Retina (tissue), 1 donor: ENCODE measurements at regions not wholly inside any gene's neighbourhood (a gene's known extent, or its start where the extent isn't known, plus 50 kb on each side); places are given as distances from the start of the nearest gene placed in this dataset.

Experiments used
- DNase-seq: peaks from one replicate; pipeline ENCODE4 v3.0.0-alpha.2; 2016

DNA sequence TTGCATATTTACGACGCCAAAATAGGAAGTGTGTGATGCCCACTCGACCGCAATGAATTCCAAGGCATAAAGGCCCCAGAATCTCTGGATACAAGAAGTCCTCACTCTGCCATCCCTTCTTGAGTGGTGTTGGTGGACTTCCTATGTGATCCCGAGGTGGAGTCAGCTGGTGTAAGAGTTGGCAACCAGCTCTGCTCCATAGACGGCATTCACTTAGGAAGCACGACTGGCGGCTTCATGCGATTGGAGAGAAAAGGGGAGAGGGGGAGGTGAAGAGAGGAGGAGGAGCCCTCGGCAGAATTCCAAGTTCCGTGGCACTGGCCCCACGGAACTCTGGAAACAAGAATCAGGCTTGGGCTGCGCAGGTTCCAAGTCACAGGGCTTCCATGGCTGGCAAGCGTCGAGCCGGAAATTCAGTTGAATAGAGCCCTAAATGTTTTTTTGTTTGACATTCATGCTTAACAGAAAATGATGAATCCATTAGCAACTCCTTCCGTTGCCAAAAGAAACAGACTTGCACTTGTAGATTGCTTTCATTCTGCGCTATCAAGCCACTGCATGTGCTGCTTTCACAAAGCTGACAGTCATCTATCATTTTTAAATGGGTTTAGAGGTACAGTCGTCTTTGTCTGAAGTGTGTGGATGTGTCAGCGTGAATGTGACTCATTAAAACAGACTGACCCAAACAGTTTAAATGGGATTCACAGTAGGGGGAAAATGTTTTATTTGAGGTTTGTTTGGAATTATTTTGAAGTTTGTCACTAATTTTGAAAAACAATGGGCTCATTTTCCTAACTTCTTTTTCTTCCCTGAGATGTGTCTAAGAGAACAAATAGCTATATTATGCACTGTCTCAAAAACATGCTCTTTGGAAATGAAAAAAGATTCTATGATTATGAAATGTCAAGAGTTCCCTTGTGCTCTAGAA lies 428.3 kb upstream of the ATP11B start:
- DNase-seq: no peak

GRCh38 chr3:182366746-182367145 lies 426.6 kb upstream of the ATP11B start:
- DNase-seq: no peak

DNA sequence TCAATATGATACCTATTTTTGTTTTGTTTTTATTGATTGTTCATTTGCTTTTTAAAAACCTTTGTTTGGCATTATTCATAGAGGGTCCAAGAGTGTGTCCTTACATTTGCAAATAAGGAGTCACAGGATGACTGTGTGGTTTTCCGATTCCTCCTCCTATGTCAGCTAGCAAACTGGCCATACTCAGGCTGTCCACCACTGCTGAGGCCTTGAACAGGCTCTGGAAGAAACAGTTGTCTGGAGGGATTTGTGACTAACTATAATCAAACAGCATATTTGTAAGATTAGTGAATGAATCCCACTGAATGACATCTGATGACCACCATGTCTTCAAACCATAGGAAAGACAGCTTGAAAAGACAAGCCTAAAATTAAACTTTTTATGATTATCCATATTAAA lies 423.4 kb upstream of the ATP11B start:
- DNase-seq: no peak

DNA sequence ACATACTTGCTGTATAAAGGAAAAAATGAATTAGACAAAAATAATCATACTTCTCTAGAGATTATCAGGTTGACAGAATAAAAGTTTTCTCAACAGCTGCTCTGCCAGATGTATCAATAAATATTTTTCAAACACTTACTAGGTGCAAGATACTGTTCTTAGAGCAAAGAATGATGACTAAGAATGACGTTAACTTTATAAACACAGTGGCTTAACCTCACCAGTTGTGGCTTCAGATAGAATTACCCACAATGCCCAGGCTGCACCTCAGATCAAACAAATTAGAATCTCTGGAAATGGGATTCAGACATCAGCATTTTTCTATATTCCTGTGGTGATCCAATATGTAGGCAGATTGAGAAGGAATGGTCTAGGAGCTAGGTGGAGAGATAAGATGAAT lies 422.4 kb upstream of the ATP11B start:
- DNase-seq: no peak

DNA sequence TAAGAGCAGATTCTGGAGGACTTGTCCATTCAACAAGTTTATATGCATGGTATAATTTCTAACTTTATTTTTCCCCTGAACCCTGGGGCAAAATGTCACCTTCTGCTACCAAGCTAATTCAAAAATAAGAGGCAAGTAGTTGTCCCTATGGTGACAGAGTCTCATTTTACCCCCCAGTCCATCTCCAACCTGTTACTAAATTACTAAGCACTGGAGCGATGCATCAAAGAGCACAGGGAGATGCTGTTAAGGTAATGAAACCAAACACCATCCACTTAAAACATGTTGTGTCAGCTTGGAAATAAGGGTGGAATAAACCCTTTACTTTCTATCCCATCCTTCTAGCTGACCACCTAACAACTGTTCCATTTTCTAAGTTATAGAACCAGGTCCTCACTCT lies 417.4 kb upstream of the ATP11B start:
- no peak for DNase-seq

GRCh38 chr3:182382112-182382857 lies 411.0 kb upstream of the ATP11B start:
- DNase-seq: no peak

DNA sequence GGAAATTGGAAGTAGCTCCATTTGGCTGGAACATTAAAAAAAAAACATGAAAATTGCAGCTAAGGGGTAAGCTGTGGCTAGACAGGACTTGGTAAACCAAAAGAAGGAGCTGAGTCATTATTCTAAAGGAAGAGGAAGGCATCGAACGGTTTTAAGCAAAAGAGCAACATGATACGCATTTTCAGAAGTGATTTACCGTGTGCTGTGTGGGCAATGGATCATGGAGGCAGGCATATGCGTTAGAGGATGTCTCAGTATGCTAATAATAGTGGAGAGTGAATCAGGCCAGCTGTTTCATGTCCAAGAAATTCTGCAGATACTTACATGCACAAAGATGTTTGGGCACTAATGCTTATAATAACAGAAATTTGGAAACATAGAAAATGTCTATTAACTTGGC lies 409.1 kb upstream of the ATP11B start:
- DNase-seq: no peak

GRCh38 chr3:182385356-182385755 lies 407.9 kb upstream of the ATP11B start:
- peak; percentile 11 for DNase-seq

- no peak for DNase-seq
Measured at GRCh38 chr3:182388506-182388905, 404.8 kb upstream of the ATP11B start.

GRCh38 chr3:182389071-182389815 lies 404.1 kb upstream of the ATP11B start:
- DNase-seq: no peak

DNA sequence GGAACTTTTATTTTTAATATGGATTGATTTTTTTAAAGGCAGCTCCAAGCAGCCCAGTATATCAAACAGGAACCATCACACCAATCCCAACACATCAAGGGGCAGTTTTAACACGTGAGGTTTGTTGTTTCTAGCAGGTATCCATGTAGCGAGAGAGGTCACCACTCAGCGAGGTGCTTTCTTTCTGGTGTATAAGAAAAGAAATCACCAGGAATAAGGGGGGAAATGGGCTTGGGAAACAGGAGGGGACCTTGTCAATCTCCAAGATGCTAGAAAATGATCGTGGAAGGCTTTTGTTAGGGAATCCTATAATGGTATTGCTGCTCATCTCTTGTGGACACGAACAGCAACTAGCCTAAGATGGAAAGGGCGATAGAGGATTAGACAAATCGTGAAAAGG lies 402.9 kb upstream of the ATP11B start:
- DNase-seq: no peak

DNA sequence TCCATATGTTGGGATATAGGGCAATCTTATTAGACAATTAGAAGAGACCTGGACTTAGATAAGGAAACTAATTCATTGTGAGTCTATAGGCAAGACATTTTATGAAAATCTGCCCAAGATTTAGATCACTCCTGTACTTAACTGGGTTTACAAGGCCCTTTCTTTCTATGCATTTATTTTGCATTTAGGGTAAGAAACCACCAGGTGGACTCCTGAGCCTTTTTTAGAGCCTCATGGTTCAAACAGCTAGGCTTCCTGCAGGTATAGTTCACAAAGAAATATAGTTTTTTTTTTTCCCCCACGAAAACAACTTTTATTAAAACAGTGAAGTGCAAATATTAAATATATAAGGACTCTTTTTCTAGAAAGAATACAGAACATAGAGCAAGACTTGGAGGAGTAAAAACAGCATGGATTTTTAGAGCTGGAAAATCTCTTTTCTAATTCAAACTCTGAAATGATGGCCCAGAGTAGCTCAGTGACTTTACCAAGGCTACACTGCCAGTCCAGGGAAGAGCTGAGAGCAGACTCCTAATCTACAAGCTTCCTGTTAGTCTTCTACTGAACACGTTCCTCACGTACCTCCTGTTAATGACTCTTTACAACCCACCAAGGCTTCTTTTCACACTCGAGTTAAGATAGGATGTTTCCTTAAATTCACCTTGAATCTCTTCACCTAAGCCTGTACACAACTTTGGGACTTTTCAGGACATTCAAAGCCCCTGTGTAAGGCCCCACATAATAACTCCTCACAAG lies 400.9 kb upstream of the ATP11B start:
- no peak for DNase-seq

- DNase-seq: no peak
Measured at GRCh38 chr3:182393151-182393550, 400.2 kb upstream of the ATP11B start.

- no peak for DNase-seq
Measured at GRCh38 chr3:182393830-182394367, 399.4 kb upstream of the ATP11B start.

DNA sequence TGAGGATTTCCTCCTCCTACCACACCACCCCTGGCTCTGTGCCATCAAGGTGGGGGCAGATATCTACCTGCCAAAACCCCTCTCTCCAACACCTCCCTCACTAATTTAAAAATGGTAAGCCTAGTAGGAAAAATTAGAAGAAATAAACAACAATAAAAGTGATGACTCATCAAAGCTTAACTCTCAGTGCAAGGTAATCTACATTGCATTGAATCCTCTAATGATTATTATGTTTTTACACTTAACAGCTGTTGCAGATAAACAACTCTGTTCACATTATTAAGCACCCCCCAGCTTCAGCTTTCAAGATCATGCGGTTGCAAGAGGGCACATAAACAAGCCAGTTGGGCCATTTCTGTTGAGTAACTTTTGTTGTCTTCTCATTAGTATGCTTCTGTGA lies 396.1 kb upstream of the ATP11B start:
- no peak for DNase-seq

DNA sequence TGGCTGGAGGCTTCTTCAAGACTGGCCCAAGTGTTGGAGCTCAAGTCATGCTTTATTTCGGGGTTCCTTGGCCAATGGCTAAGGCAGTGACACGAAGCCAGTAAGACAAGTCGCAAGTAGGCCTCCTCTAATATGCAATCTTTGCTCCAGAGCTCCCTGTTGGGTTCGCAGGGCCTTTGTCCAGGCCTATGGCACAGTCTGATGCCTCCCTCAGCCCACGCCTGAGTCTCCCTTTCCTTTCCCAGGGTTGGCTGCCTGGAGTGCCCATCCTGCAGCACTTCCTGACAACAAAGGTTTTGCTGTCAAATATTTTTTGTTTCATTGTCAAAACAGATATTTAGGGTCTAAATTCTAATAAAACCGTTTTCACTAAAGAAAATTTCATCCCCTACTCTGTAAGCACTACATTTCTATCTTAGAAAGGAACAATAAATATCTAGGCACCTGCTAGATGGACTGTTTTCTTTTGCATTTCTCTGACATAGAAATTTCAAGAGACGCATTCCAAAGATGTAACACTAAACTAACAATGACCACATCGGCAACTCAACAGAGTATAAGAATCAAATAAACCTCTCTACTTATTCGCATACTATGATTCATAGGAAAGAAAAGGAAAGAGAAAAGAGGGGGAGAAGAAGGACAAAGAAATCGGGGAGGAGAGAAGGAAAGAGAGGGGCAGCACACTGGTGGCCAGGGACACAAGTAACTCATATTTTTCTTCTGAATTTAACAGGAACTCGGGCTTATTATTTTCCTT lies 393.1 kb upstream of the ATP11B start:
- no peak for DNase-seq

- DNase-seq: no peak
Measured at GRCh38 chr3:182400838-182401237, 392.5 kb upstream of the ATP11B start.

DNA sequence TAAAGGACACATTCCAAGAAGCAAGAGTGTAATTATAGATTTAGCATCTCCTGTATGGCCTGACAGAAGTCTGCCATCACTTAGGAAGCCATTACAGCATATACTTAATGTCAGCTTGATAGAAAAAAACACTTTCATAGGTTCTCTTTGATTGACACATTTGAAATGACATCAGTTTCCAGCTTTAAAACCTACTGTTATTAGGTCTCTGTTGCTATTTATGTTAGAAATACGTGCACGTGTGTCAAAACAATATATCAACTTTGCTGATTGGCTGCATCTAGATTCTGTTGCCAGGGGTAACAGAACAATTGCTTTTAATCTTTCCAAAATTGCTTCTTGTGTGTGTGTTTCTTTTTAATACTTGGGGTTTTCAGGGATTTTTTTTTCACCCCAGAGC lies 389.3 kb upstream of the ATP11B start:
- no peak for DNase-seq

GRCh38 chr3:182405759-182406158 lies 387.5 kb upstream of the ATP11B start:
- DNase-seq: no peak

GRCh38 chr3:182406786-182407185 lies 386.5 kb upstream of the ATP11B start:
- no peak for DNase-seq

- DNase-seq: no peak
Measured at GRCh38 chr3:182410051-182410450, 383.3 kb upstream of the ATP11B start.

DNA sequence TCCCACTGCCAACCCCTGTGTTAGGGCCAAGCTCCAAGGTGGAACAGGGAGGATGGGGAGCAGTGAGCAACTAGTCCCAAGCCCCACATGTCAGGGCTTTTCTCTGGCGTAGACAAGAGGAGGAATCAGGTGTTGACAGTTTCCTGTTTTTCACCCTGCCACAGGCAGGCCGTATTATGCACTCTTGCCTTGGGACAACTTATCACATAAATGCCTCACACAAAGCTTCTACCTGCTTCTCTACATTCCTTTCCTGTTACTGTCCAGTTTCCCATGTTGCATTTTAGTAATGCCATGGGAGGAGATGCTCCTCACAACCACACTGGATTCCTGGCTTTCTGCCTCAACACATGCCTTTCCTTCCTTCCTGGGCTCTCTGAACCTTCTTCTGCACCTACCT lies 381.2 kb upstream of the ATP11B start:
- no peak for DNase-seq
